SH-SY5Y (cell line): ENCODE measurements at regions not wholly inside any gene's neighbourhood (a gene's known extent, or its start where the extent isn't known, plus 50 kb on each side); places are given as distances from the start of the nearest gene placed in this dataset.

Experiments used
- GATA2 ChIP-seq: IDR thresholded peaks from 2 replicates; pipeline ENCODE4 v1.6.1; 2011; ENCODE audit warnings: mild to moderate bottlenecking, low read depth, low read length
- GATA3 ChIP-seq: IDR thresholded peaks from 2 replicates; pipeline ENCODE4 v1.6.1; 2011; ENCODE audit warnings: low read depth, mild to moderate bottlenecking, low read length, moderate library complexity

GRCh38 chr7:66537380-66537779 lies 91.3 kb upstream of the KCTD7 start:
- TF ChIP-seq GATA2: no peak
- no peak for TF ChIP-seq GATA3

GRCh38 chr7:66537876-66538275 lies 90.8 kb upstream of the KCTD7 start:
- TF ChIP-seq GATA3: no peak
- no peak for TF ChIP-seq GATA2

- TF ChIP-seq GATA2: no peak
- TF ChIP-seq GATA3: no peak
These were observed 89.4 kb upstream of the KCTD7 start for GRCh38 chr7:66539264-66539623.

GRCh38 chr7:66539902-66540375 lies 88.7 kb upstream of the KCTD7 start:
- TF ChIP-seq GATA2 (no peak), GATA3 (no peak)

- TF ChIP-seq GATA2 (no peak), GATA3 (no peak)
These were observed 86.6 kb upstream of the KCTD7 start for GRCh38 chr7:66542049-66542448.

GRCh38 chr7:66542528-66543269 lies 86.0 kb upstream of the KCTD7 start:
- TF ChIP-seq GATA2: no peak
- no peak for TF ChIP-seq GATA3

- TF ChIP-seq GATA2 (no peak), GATA3 (no peak)
These were observed 79.2 kb upstream of the KCTD7 start for GRCh38 chr7:66549466-66549865.

GRCh38 chr7:66553001-66553400 lies 75.7 kb upstream of the KCTD7 start:
- TF ChIP-seq GATA2: no peak
- TF ChIP-seq GATA3: no peak

GRCh38 chr7:66556177-66556548 lies 72.5 kb upstream of the KCTD7 start:
- TF ChIP-seq GATA2 (no peak), GATA3 (no peak)

- TF ChIP-seq GATA2 (no peak), GATA3 (no peak)
These were observed 72.0 kb upstream of the KCTD7 start for GRCh38 chr7:66556549-66557213.

GRCh38 chr7:66557214-66558200 lies 71.2 kb upstream of the KCTD7 start:
- no peak for TF ChIP-seq GATA2
- TF ChIP-seq GATA3: no peak

GRCh38 chr7:66558201-66558641 lies 70.5 kb upstream of the KCTD7 start:
- TF ChIP-seq GATA3 (no peak), GATA2 (no peak)

GRCh38 chr7:66558660-66559465 lies 69.8 kb upstream of the KCTD7 start:
- no peak for TF ChIP-seq GATA3
- no peak for TF ChIP-seq GATA2
